ENCODE measurements at regions not wholly inside any gene's neighbourhood (a gene's known extent, or its start where the extent isn't known, plus 50 kb on each side); places are given as distances from the start of the nearest gene placed in this dataset.

GRCh38 chr1:222107267-222107666, 365.4 kb upstream of the DUSP10 start:
- no peaks in the 10 kb centered on the region for H3K36me3 ChIP-seq (ENCODE audit: low read depth)
- no peak for ATAC-seq
- peaks cover 6% of the 10 kb centered on the region for H3K4me1 ChIP-seq (ENCODE audit: low read depth)
- H3K9me3 ChIP-seq: no peaks in the 10 kb centered on the region
- H3K4me3 ChIP-seq: no peak overlapping the region
- no peak for DNase-seq
- intact Hi-C loops (cut with DNase I, micrococcal nuclease): no loop called here
- no peak for TF ChIP-seq CTCF (IDR thresholded peaks at IDR 0.05)

GRCh38 chr1:222106377-222106776, 364.5 kb upstream of the DUSP10 start:
- H3K36me3 ChIP-seq (ENCODE audit: low read depth): no peaks in the 10 kb centered on the region
- no peaks in the 10 kb centered on the region for H3K9me3 ChIP-seq
- H3K4me1 ChIP-seq (ENCODE audit: low read depth): peaks cover 6% of the 10 kb centered on the region
- ATAC-seq (no peak), DNase-seq (no peak)
- intact Hi-C loops (cut with DNase I, micrococcal nuclease): no loop called here
- H3K4me3 ChIP-seq: no peak overlapping the region
- no peak for TF ChIP-seq CTCF (IDR thresholded peaks at IDR 0.05)

GRCh38 chr1:222105861-222106260, 364.0 kb upstream of the DUSP10 start:
- ATAC-seq (no peak), DNase-seq (no peak)
- H3K4me1 ChIP-seq (ENCODE audit: low read depth): peaks cover 6% of the 10 kb centered on the region
- H3K4me3 ChIP-seq: no peak overlapping the region
- no peak for TF ChIP-seq CTCF (IDR thresholded peaks at IDR 0.05)
- H3K36me3 ChIP-seq (ENCODE audit: low read depth): no peaks in the 10 kb centered on the region
- no peaks in the 10 kb centered on the region for H3K9me3 ChIP-seq
- intact Hi-C loops (cut with DNase I, micrococcal nuclease): no loop called here

- Histone ChIP-seq H3K36me3 (ENCODE audit: low read depth) (no peaks in the 10 kb centered on the region), H3K4me3 (no peak overlapping the region), H3K4me1 (ENCODE audit: low read depth) (peaks cover 6% of the 10 kb centered on the region), H3K9me3 (no peaks in the 10 kb centered on the region)
- intact Hi-C loops (cut with DNase I, micrococcal nuclease): no loop called here
- TF ChIP-seq CTCF (IDR thresholded peaks at IDR 0.05): no peak
- DNase-seq (peak in 1 of 3 donors; percentile 27), ATAC-seq (peak; percentile 92)
Observed at GRCh38 chr1:222105393-222105737, 363.5 kb upstream of the DUSP10 start.

GRCh38 chr1:222104694-222105392, 363.0 kb upstream of the DUSP10 start:
- intact Hi-C loops (cut with DNase I, micrococcal nuclease): no loop called here
- TF ChIP-seq CTCF (IDR thresholded peaks at IDR 0.05): no peak
- Histone ChIP-seq H3K9me3 (no peaks in the 10 kb centered on the region), H3K4me3 (no peak overlapping the region), H3K36me3 (ENCODE audit: low read depth) (no peaks in the 10 kb centered on the region), H3K4me1 (ENCODE audit: low read depth) (peaks cover 6% of the 10 kb centered on the region)
- DNase-seq (no peak), ATAC-seq (peak; percentile 41)

GRCh38 chr1:222104097-222104496, 362.2 kb upstream of the DUSP10 start:
- intact Hi-C loops (cut with DNase I, micrococcal nuclease): no loop called here
- Histone ChIP-seq H3K36me3 (ENCODE audit: low read depth) (no peaks in the 10 kb centered on the region), H3K4me3 (no peak overlapping the region), H3K4me1 (ENCODE audit: low read depth) (peaks cover 6% of the 10 kb centered on the region), H3K9me3 (no peaks in the 10 kb centered on the region)
- no peak for DNase-seq
- no peak for TF ChIP-seq CTCF (IDR thresholded peaks at IDR 0.05)
- no peak for ATAC-seq

All from mucosa of descending colon (tissue), 3 donors.